ENCODE measurements at regions not wholly inside any gene's neighbourhood (a gene's known extent, or its start where the extent isn't known, plus 50 kb on each side); places are given as distances from the start of the nearest gene placed in this dataset.
"Not testable (repeated sequence)": the region's sequence is repeated elsewhere in the genome, so short reads cannot be mapped to it uniquely, and the experiment has no call there.

GRCh38 chr13:65677906-65678305 lies 1552.2 kb downstream of the PCDH9 start:
- no peak overlapping the region for H2AFZ ChIP-seq (ENCODE audit: low read length)
- H3K4me2 ChIP-seq (ENCODE audit: low read depth, low read length) = no peak overlapping the region
- H3K27me3 ChIP-seq (ENCODE audit: control insufficient read depth in 1 of 2, insufficient read depth in 2 of 2, low read length in 2 of 2) = no peaks in the 10 kb centered on the region
- ATAC-seq = no peak
- DNase-seq (ENCODE audit: low spot score) = no peak
- no peak overlapping the region for H3K4me3 ChIP-seq (replicated peaks in 1 of 3; ENCODE audit: insufficient read depth in 1 of 3, low read depth in 2 of 3, low read length in 3 of 3)
- no peak overlapping the region for H3K27ac ChIP-seq (ENCODE audit: extremely low read length, insufficient read depth, low read length)
- no peaks in the 10 kb centered on the region for H3K36me3 ChIP-seq (replicated peaks in 1 of 2; ENCODE audit: control insufficient read depth in 1 of 2, insufficient read depth in 2 of 2, low read length in 2 of 2)
- intact Hi-C loops (cut with micrococcal nuclease; ENCODE audit: unreplicated experiment) = no loop called here
- no peaks in the 10 kb centered on the region for H4K20me1 ChIP-seq (ENCODE audit: insufficient read depth, low read length)
- FAIRE-seq = no peak
- POLR2A ChIA-PET = no interaction called here
- no peak for TF ChIP-seq ZNF260 (CRISPR knock-in tag; IDR thresholded peaks at IDR 0.05; ENCODE audit: borderline replicate concordance, low read depth)
- peak; percentile 5; the same call in 1 of the 2 replicates for TF ChIP-seq CEBPB (IDR thresholded peaks at IDR 0.05; ENCODE audit: borderline replicate concordance, low read depth, low read length)
- peak in 1 of 2 experiments; percentile 61; a peak in 2 of 4 replicates for TF ChIP-seq ATF4 (CRISPR knock-in tag; IDR thresholded peaks at IDR 0.05)
- no TSS peak for BruUV-seq (replicated peaks)
- H3K79me2 ChIP-seq (ENCODE audit: insufficient read depth, low read length) = no peaks in the 10 kb centered on the region
- CTCF ChIA-PET (ENCODE audit: low intra/inter-chr PET ratio, low total read pairs) = no interaction called here
- WGBS (ENCODE audit: low lambda C conversion rate) = 0% methylated on average over 1 of the region's 1 CpG
- in situ Hi-C loops (cut with HindIII; ENCODE audit: extremely low pct_ligation_motif_present, low pct_unique_long_range_greater_than_20kb) = no loop called here
- no peak overlapping the region for H3K9ac ChIP-seq (ENCODE audit: insufficient read depth, low read depth, low read length)
- H3K9me3 ChIP-seq (ENCODE audit: low read length) = peaks cover 29% of the 10 kb centered on the region
- no peaks in the 10 kb centered on the region for H3K4me1 ChIP-seq (ENCODE audit: insufficient read depth, low read length)

- H3K36me3 ChIP-seq (replicated peaks in 1 of 2; ENCODE audit: control insufficient read depth in 1 of 2, insufficient read depth in 2 of 2, low read length in 2 of 2); H3K79me2 ChIP-seq (ENCODE audit: insufficient read depth, low read length); FAIRE-seq; H3K4me3 ChIP-seq (replicated peaks in 1 of 3; ENCODE audit: insufficient read depth in 1 of 3, low read depth in 2 of 3, low read length in 3 of 3); H3K4me2 ChIP-seq (ENCODE audit: low read depth, low read length); intact Hi-C loops (cut with micrococcal nuclease; ENCODE audit: unreplicated experiment); H2AFZ ChIP-seq (ENCODE audit: low read length); POLR2A ChIA-PET; H3K27me3 ChIP-seq (ENCODE audit: control insufficient read depth in 1 of 2, insufficient read depth in 2 of 2, low read length in 2 of 2); in situ Hi-C loops (cut with HindIII; ENCODE audit: extremely low pct_ligation_motif_present, low pct_unique_long_range_greater_than_20kb); DNase-seq (ENCODE audit: low spot score); CTCF ChIA-PET (ENCODE audit: low intra/inter-chr PET ratio, low total read pairs); ATAC-seq; H3K9ac ChIP-seq (ENCODE audit: insufficient read depth, low read depth, low read length); H3K4me1 ChIP-seq (ENCODE audit: insufficient read depth, low read length); H4K20me1 ChIP-seq (ENCODE audit: insufficient read depth, low read length); H3K27ac ChIP-seq (ENCODE audit: extremely low read length, insufficient read depth, low read length); BruUV-seq (replicated peaks): not testable (repeated sequence)
- peaks cover 34% of the 10 kb centered on the region for H3K9me3 ChIP-seq (ENCODE audit: low read length)
- WGBS (ENCODE audit: low lambda C conversion rate) = no CpG with 5 or more reads among the region's 5 CpGs
These were observed 1554.8 kb downstream of the PCDH9 start for GRCh38 chr13:65675383-65675782.
